HG03196 (cell line): ENCODE measurements at regions not wholly inside any gene's neighbourhood (a gene's known extent, or its start where the extent isn't known, plus 50 kb on each side); places are given as distances from the start of the nearest gene placed in this dataset.
"Not testable (repeated sequence)": the region's sequence is repeated elsewhere in the genome, so short reads cannot be mapped to it uniquely, and the experiment has no call there.

Experiments used
- ATAC-seq: cut with Tn5 transposase; IDR thresholded peaks from one replicate; pipeline ENCODE4 v1.9.1; 2021; ENCODE audit not compliant: unreplicated experiment

- no peak for ATAC-seq
Measured at GRCh38 chr13:65454403-65454802, 1775.7 kb downstream of the PCDH9 start.

GRCh38 chr13:65453982-65454381 lies 1776.2 kb downstream of the PCDH9 start:
- no peak for ATAC-seq

DNA sequence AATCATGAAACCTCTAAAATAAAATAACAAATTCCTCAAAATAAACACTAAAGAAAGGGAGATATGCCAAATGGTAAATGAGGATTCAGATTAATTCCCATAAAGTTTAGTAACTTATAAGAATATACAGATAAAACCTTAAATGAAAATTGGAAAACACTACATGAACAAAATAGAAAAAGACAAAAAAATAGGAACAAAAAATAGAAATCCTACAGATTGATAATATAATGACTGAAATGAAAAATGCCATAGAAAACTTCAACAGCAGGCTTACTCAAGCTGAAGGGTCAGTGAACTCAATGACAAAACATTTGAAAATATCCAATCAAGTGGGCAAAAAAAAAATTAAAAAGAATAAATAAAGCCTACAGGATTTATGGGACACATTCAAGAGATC lies 1784.8 kb downstream of the PCDH9 start:
- ATAC-seq, result no peak

GRCh38 chr13:65435590-65435989 lies 1794.5 kb downstream of the PCDH9 start:
- ATAC-seq, result no peak

- no peak for ATAC-seq
Measured at GRCh38 chr13:65417953-65418352, 1812.2 kb downstream of the PCDH9 start.

- no peak for ATAC-seq
Measured at GRCh38 chr13:65416784-65417183, 1813.4 kb downstream of the PCDH9 start.

GRCh38 chr13:65414187-65414586 lies 1815.9 kb downstream of the PCDH9 start:
- ATAC-seq, result no peak

- ATAC-seq, result no peak
Measured at GRCh38 chr13:65411521-65411920, 1818.6 kb downstream of the PCDH9 start.

- no peak for ATAC-seq
Measured at GRCh38 chr13:65410791-65411190, 1819.3 kb downstream of the PCDH9 start.

DNA sequence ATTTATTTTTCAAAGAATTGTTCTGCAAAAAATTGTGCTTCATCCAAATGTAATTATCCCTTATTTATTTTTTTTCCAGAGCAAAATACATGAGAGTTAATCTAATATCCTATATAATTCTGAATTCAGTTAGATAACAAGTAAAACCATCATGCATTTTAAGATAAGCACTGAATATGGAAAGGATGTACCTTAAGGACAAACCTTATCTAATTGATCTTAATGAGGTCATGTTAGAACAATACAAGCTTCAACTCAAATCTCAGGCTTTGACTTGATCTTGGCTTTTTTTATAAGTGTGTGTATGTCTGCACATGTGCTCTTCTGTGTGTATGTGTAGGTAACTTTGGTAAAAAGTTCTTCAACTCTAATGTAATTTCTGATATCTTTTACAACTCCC lies 1828.8 kb downstream of the PCDH9 start:
- no peak for ATAC-seq

- ATAC-seq, result no peak
Measured at GRCh38 chr13:65400702-65401101, 1829.4 kb downstream of the PCDH9 start.

DNA sequence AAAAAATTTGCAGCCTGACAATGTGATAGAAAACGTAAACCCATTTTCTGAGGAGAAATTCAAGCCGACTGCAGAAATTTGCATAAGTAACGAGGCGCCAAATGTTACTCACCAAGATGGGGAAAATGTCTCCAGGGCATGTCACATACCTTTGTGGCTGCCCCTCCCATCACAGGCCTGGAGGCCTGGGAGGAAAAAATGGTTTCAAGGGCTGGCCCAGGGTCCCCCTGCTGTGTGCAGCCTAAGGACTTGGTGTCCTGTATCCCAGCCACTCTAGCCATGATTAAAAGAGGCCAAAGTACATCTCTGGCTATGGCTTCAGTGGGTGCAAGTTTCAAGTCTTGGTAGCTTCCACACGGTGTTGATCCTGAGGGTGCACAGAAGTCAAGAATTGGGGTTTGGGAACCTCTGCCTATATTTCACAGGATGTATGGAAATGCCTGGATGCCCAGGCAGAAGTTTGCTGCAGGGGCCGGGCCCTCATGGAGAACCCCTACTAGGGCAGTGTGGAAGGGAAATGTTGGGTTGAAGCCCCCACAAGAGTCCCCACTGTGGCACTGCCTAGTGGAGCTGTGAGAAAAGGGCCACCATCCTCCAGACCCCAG lies 1842.3 kb downstream of the PCDH9 start:
- no peak for ATAC-seq

GRCh38 chr13:65378943-65379519 lies 1851.1 kb downstream of the PCDH9 start:
- no peak for ATAC-seq

DNA sequence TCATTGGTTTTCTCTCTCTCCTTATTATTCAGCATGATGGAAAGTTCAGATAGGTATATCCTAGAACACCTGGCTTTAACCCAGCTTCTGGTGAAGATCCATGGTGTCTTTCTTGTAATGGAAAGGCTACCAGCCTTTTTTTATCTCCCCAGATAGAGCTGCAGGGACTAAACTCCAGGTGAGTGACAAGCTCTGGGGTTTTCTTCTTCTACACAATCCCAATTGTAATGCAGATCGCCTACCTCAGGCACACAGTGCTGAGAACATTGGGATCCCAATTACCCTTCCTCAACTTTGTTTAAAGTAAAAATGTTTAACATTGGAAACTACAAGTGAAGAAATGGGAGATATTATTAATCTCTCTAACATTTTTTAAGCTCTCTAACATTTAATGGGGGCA lies 1851.7 kb downstream of the PCDH9 start:
- no peak for ATAC-seq

DNA sequence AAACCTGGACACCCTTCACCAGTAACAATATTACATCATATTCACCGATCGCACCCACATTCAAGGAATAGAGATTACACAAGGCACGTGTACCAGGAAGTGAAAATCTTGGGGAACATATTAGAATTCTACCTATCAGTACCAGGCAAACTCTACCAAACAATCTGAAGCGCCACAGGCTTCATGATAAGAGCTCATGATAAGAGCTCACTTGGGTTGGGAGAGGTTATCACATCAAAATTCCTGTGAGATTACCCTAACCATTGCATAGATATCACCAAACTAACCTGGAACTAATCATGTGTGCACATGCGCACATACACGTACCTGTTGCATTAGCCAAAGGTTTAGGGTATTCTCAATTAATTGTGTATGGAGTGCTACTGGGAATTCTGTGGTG lies 1861.3 kb downstream of the PCDH9 start:
- no peak for ATAC-seq

DNA sequence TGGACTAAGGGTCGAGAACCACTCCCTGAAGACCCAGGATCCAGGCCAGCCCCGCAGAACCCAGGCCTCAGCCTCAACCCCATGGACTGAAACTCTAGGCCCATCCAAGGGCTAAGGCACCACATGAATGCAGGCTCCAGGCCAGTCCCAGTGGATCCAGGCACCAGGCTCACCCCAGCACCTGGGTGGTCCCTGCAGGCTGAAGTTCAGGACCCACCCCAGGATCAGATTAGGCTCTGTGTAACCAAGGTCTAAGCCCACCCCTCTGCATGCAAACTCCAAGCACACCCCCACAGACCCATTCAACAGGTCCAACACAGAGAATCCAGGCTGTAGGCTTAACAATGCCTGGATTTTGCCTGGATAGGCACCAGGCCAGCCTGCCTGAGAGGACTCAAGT lies 1876.2 kb downstream of the PCDH9 start:
- no peak for ATAC-seq

DNA sequence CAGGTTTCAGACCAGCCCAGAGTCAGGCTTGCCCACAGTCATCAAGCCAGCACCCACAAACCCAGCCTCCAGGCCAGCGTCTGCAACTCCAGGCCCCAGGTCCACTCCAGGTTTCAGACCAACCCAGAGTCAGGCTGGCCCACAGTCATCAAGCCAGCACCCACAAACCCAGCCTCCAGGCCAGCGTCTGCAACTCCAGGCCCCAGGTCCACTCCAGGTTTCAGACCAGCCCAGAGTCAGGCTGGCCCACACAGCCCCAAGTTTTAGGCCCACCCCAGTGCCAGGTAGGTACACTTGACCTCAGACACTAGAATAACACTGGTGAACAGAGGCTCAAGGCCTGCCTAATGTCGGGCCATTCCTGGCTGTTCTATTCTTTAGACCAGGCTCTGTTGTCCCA lies 1877.0 kb downstream of the PCDH9 start:
- ATAC-seq, result not testable (repeated sequence)

GRCh38 chr13:65347420-65348030 lies 1882.6 kb downstream of the PCDH9 start:
- no peak for ATAC-seq

- no peak for ATAC-seq
Measured at GRCh38 chr13:65343898-65344663, 1886.1 kb downstream of the PCDH9 start.

- no peak for ATAC-seq
Measured at GRCh38 chr13:65342541-65343337, 1887.4 kb downstream of the PCDH9 start.

GRCh38 chr13:65339241-65339640 lies 1890.9 kb downstream of the PCDH9 start:
- no peak for ATAC-seq
